Fibroblast of lung (primary cell): ENCODE measurements at regions not wholly inside any gene's neighbourhood (a gene's known extent, or its start where the extent isn't known, plus 50 kb on each side); places are given as distances from the start of the nearest gene placed in this dataset.

Experiments used
- DNase-seq, 2 donors: peaks; one replicate each; pipeline versions ENCODE4 v3.0.0 to v3.0.0-alpha.2; 2010; ENCODE audit warnings: low read depth in 2 of 2
- H2AFZ ChIP-seq: 2 replicates; pipeline ENCODE4 v1.5.1; 2012; ENCODE audit warnings: low read length, control low read depth, inconsistent platforms
- H3K27ac ChIP-seq: 2 replicates; pipeline ENCODE4 v1.5.1; 2011; ENCODE audit warnings: low read length, control low read depth; ENCODE audit not compliant: insufficient read depth
- H3K27me3 ChIP-seq: 2 replicates; pipeline ENCODE4 v1.5.1; 2011; ENCODE audit warnings: mild to moderate bottlenecking, low read length; ENCODE audit not compliant: control insufficient read depth, insufficient read depth
- H3K36me3 ChIP-seq: 2 replicates; pipeline ENCODE4 v1.5.1; 2011; ENCODE audit warnings: low read length; ENCODE audit not compliant: control insufficient read depth, insufficient read depth
- H3K4me1 ChIP-seq: 2 replicates; pipeline ENCODE4 v1.5.1; 2011; ENCODE audit warnings: low read length; ENCODE audit not compliant: control insufficient read depth, insufficient read depth; ENCODE audit errors: extremely low read depth
- H3K4me2 ChIP-seq: 2 replicates; pipeline ENCODE4 v1.5.1; 2011; ENCODE audit warnings: low read length, control low read depth; ENCODE audit not compliant: insufficient read depth; ENCODE audit errors: extremely low read depth
- H3K4me3 ChIP-seq, 4 experiments: fragments of 200-600 bp in 1 of 4; sonication (generic) in 1 of 4; replicated peaks in 1 of 4; 2 replicates each; pipeline ENCODE4 v1.5.1; 2011 to 2016; ENCODE audit warnings: low read length in 4 of 4, low read depth in 3 of 4, mild to moderate bottlenecking in 3 of 4, control low read depth in 2 of 4, inconsistent platforms in 1 of 4, mixed read lengths in 1 of 4; ENCODE audit not compliant: insufficient read depth in 1 of 4; ENCODE audit errors: control extremely low read depth in 1 of 4
- H3K79me2 ChIP-seq: 2 replicates; pipeline ENCODE4 v1.5.1; 2012; ENCODE audit warnings: mild to moderate bottlenecking, low read length, inconsistent platforms; ENCODE audit not compliant: control insufficient read depth, insufficient read depth
- H3K9ac ChIP-seq: 2 replicates; pipeline ENCODE4 v1.5.1; 2011; ENCODE audit warnings: mild to moderate bottlenecking, low read length, control low read depth; ENCODE audit not compliant: insufficient read depth
- H3K9me3 ChIP-seq: 2 replicates; pipeline ENCODE4 v1.5.1; 2012; ENCODE audit warnings: low read depth, low read length; ENCODE audit not compliant: control insufficient read depth, insufficient read depth
- H4K20me1 ChIP-seq: 2 replicates; pipeline ENCODE4 v1.5.1; 2011; ENCODE audit warnings: low read length; ENCODE audit not compliant: control insufficient read depth, insufficient read depth; ENCODE audit errors: extremely low read depth
- CTCF ChIP-seq, 2 donors: IDR thresholded peaks in 1 of 2; conservative IDR thresholded peaks in 1 of 2; 1 replicate in 1 of 2; 2 replicates in 1 of 2; pipeline ENCODE4 v1.5.1; 2011 to 2012; ENCODE audit warnings: low read length in 2 of 2, control low read depth in 1 of 2, inconsistent platforms in 1 of 2, low read depth in 1 of 2, mild to moderate bottlenecking in 1 of 2
- EZH2 ChIP-seq: IDR thresholded peaks from 2 replicates; pipeline ENCODE4 v1.5.1; 2012; ENCODE audit warnings: low read length, control low read depth, mild to moderate bottlenecking; ENCODE audit errors: missing control alignments

- H3K4me3 ChIP-seq, result no peak overlapping the region
- H3K27me3 ChIP-seq, result no peaks in the 10 kb centered on the region
- H3K79me2 ChIP-seq, result no peaks in the 10 kb centered on the region
- no peak overlapping the region for H3K4me2 ChIP-seq
- no peak for DNase-seq
- H3K27ac ChIP-seq, result no peak overlapping the region
- no peak overlapping the region for H3K9ac ChIP-seq
- no peaks in the 10 kb centered on the region for H3K9me3 ChIP-seq
- no peak overlapping the region for H2AFZ ChIP-seq
- H3K36me3 ChIP-seq, result no peaks in the 10 kb centered on the region
- H3K4me1 ChIP-seq, result peaks cover 3% of the 10 kb centered on the region
- H4K20me1 ChIP-seq, result no peaks in the 10 kb centered on the region
- TF ChIP-seq EZH2, result no peak
- TF ChIP-seq CTCF (conservative IDR thresholded peaks at IDR 0.05 in 1 of 2, IDR thresholded peaks at IDR 0.05 in 1 of 2; ENCODE audit: low read depth in 1 of 2, low read length in 2 of 2), result no peak
Observed at GRCh38 chr3:117963858-117964257, 1070.8 kb downstream of the IGSF11 start.

- Histone ChIP-seq H2AFZ (no peak overlapping the region), H3K4me1 (peaks cover 3% of the 10 kb centered on the region), H3K27me3 (no peaks in the 10 kb centered on the region), H3K4me3 (no peak overlapping the region), H3K79me2 (no peaks in the 10 kb centered on the region), H3K36me3 (no peaks in the 10 kb centered on the region), H4K20me1 (no peaks in the 10 kb centered on the region), H3K4me2 (no peak overlapping the region), H3K27ac (no peak overlapping the region), H3K9ac (no peak overlapping the region), H3K9me3 (no peaks in the 10 kb centered on the region)
- TF ChIP-seq CTCF (conservative IDR thresholded peaks at IDR 0.05 in 1 of 2, IDR thresholded peaks at IDR 0.05 in 1 of 2; ENCODE audit: low read depth in 1 of 2, low read length in 2 of 2) (no peak), EZH2 (no peak)
- no peak for DNase-seq
Observed at GRCh38 chr3:117964814-117965213, 1069.8 kb downstream of the IGSF11 start.

- Histone ChIP-seq H3K9ac (no peak overlapping the region), H3K27me3 (no peaks in the 10 kb centered on the region), H3K9me3 (no peaks in the 10 kb centered on the region), H3K4me3 (no peak overlapping the region), H3K27ac (no peak overlapping the region), H3K79me2 (no peaks in the 10 kb centered on the region), H2AFZ (no peak overlapping the region), H4K20me1 (no peaks in the 10 kb centered on the region), H3K36me3 (no peaks in the 10 kb centered on the region), H3K4me1 (no peaks in the 10 kb centered on the region), H3K4me2 (no peak overlapping the region)
- TF ChIP-seq EZH2 (no peak), CTCF (conservative IDR thresholded peaks at IDR 0.05 in 1 of 2, IDR thresholded peaks at IDR 0.05 in 1 of 2; ENCODE audit: low read depth in 1 of 2, low read length in 2 of 2) (no peak)
- no peak for DNase-seq
Observed at GRCh38 chr3:117977504-117978228, 1057.0 kb downstream of the IGSF11 start.
